Kasumi-1 (cell line): ENCODE measurements at regions not wholly inside any gene's neighbourhood (a gene's known extent, or its start where the extent isn't known, plus 50 kb on each side); places are given as distances from the start of the nearest gene placed in this dataset.
A peak's percentile ranks its signal among the peaks of the same experiment; 100 is the strongest.

ENCODE experiments used
- DNase-seq, 2 experiments: peaks; one replicate each; lab custom pipeline; 2025; lab: John Stamatoyannopoulos, UW

- no peak for DNase-seq
These were observed 233.7 kb downstream of the IBTK start for GRCh38 chr6:82013561-82014530.

DNA sequence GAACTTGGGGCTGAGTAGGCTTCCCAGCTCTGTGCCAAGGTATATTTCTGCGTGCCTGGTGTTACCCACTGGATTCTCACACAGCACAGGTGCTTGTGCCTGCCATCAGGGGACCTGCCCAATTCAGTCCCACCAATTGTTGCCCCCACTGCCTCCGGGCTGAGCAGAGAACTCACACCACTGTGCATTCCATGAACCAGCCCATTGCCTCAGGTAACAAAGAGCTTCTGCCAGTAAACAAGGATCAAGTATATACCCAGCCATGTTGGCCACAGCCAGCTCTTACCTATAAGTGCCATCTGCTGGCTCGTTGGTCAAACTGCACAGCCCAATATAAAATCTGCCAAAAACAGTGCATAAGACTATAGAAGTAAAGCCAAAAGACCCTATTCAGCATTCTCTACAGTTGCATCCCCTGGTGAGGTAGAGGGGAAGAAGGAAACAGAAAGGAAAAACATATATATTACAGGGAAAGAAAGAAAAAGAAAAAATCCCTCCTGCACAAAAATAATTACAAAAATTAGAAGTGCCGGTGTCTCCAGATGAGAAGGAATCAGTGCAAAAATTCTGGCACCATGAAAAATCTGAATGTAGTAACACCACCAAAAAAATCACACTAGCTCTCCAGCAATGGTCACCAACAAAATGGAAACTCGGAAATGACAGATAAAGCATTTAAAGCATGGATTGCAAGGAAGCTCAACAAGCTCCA is 241.4 kb downstream of the IBTK start:
- DNase-seq, result peak; percentile 44 to 50

DNA sequence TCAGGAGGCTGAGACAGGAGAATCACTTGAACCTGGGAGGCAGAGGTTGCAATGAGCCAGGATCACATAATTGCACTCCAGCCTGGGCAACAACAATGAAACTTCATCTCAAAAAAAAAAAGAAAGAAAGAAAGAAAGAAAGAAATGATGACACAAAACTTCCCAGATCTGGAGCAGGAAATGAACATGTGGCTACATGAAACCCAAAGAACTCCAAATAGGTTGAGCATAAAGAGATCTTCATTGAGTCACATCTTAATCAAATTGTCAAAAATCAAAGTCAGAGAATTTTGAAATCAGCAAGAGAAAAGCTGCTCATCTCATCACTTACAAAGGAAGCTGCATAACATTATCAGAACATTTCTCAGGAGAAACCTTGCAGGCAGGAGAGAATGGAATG is 247.0 kb downstream of the IBTK start:
- no peak for DNase-seq

DNA sequence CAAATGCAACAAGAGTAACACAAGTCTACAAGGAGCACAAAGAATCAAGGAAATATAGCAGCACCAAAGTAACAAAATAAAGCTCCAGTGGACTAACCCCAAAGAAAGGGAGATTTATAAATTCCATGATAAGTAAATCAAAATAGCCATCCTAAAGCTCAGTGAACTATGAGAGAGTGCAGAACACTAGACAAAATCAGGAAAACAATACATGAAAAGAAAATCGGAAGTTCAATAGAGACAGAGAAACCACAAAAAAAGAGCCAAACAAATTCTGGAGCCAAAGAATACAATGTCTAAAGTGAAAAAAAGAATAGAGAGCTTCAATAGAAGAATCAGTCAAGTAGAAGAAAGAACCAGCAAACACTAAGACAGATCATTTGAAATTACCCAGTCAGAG is 247.3 kb upstream of the TENT5A start:
- DNase-seq, result no peak

DNA sequence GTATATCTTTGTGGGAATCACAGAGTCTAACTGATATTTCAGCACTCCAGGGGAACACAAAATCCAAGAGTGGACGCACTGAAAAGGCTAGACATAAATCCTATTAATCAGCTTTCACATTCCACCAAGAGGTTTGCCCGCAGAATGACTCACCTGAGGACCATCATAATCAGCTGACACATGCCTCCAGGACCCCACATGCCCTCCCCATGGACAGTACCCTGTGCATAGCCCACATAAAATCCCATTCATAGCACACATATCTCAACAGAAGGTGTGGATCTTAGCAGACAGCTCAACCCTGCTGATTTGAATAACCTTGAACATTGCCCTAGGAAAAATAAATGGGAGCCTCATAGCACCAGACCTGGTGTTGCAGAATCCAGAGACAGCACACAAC is 246.8 kb upstream of the TENT5A start:
- no peak for DNase-seq

GRCh38 chr6:81998432-81998831 is 246.0 kb upstream of the TENT5A start:
- DNase-seq, result no peak

DNA sequence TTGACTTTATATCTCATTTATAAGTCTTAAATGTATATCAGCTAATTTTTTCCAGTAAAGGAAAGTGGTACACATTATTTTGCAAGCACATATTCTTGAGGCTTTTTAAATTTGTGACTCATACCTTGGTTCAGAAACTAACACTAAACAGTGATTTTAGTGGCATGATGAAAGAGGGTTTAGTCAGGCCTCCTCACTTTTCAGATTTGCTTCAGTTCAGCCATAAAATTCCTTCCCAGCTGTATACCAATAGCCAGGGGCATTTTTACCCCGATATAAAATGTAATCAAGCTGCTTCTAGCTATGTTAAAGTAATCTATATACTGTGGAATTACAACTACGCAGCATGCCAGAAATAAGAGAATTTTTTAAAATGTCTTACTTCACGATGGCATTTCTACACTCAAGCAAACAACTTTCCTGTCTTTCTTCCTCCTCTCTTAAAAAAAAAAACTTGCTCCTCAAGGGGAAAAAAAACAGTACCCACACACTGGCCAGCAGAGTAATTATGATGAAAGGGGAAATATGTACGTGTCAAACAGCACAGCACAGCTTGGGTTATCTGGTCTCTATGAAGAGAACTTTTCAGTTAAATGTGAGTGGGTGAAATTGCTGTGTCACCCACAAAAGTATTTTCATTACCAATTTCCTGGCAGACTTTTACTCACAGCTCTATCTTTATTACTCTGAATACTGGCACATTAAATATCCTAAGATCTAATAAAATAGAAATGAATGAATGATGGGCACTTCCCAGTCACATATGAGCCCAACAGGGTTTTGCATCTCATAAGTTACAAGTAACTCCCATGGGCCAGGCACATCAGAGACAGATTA is 244.8 kb upstream of the TENT5A start:
- no peak for DNase-seq

DNA sequence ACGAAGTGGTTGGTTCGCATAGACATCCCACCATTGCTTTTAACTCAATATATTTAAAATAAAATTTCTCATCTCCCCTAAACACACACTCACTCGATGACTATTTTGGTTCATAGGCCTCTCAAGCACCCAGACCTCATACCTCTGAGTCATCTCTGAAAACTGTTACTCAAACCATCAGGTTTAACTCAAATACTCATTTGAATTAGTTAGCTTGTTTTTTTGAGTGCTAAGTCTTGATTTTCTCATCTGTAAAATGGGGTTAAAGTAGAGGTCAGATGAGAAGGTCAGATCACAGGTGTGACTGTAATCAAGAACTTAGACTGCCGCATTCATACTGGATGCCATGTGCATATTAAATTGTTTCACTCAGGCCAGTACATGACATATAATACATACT is 243.9 kb upstream of the TENT5A start:
- no peak for DNase-seq

- no peak for DNase-seq
These were observed 243.2 kb upstream of the TENT5A start for GRCh38 chr6:81995548-81996289.

- no peak for DNase-seq
These were observed 236.4 kb upstream of the TENT5A start for GRCh38 chr6:81988871-81989270.

DNA sequence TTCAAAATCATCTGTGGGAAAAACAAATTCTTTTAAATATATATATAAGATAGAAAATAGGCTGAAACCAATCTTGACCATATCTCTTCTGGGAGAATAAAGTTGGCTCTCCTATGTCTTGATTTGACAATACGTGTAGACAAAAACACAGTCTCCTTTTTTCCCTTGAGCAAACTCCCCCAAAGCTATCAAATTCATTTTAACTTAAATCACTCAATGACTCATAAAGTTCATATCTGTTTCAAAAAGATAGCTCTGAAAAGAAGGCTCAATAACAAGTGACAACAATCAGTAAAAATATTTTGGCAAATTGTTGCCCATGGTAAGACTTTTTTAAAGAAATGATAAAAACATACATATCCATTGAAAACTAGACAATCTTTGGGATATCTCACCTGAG is 236.0 kb upstream of the TENT5A start:
- no peak for DNase-seq

GRCh38 chr6:81987293-81987692 is 234.8 kb upstream of the TENT5A start:
- DNase-seq, result no peak

GRCh38 chr6:81985191-81985590 is 232.7 kb upstream of the TENT5A start:
- no peak for DNase-seq

- no peak for DNase-seq
These were observed 232.1 kb upstream of the TENT5A start for GRCh38 chr6:81984599-81984998.

GRCh38 chr6:81981812-81982211 is 229.3 kb upstream of the TENT5A start:
- DNase-seq, result no peak

- DNase-seq, result no peak
These were observed 227.3 kb upstream of the TENT5A start for GRCh38 chr6:81979767-81980166.

- no peak for DNase-seq
These were observed 226.8 kb upstream of the TENT5A start for GRCh38 chr6:81979329-81979728.

DNA sequence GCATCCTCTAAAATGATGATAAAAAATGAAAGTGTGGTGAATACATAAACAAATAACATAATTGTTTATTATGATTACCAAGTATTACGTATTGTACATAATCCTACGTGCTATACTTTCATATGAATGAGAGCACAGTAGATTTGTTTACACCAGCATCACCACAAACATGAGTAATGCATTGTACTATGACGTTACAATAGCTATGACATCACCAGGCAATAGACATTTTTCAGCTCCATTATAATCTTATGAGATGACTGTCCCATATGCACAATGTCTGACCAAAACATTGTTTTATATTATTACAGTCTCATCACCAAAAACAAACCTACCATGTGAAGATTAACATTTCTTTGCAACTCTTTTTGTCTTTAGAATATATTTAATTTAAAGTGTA is 225.7 kb upstream of the TENT5A start:
- no peak for DNase-seq

DNA sequence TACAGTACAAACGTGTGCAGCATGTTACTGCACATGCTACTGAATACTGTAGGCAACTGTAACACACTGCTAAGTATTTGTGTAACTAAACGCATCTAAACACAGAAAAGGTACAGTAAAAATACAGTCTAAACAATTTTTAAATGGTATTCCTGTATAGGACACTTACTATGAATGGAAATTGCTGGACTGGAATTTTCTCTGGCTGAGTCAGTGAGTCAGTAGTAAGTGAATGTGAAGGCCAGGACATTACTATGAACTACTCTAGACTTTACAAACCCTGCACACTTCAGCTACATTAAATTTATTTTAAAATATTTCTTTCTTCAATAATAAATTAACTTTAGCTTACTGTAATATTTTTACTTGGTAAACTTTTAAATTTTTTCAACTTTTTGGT is 225.0 kb upstream of the TENT5A start:
- DNase-seq, result no peak

GRCh38 chr6:81969814-81970213 is 217.3 kb upstream of the TENT5A start:
- DNase-seq, result no peak

- no peak for DNase-seq
These were observed 216.5 kb upstream of the TENT5A start for GRCh38 chr6:81969011-81969410.

- DNase-seq, result no peak
These were observed 214.5 kb upstream of the TENT5A start for GRCh38 chr6:81966968-81967367.
